Tibial artery (tissue), 4 donors: ENCODE measurements at regions not wholly inside any gene's neighbourhood (a gene's known extent, or its start where the extent isn't known, plus 50 kb on each side); places are given as distances from the start of the nearest gene placed in this dataset.

Experiments used
- DNase-seq, 2 donors: peaks; one replicate each; pipeline ENCODE4 v3.0.0-alpha.2; 2019
- H3K27ac ChIP-seq, 2 donors: fragments of 200-600 bp; sonication (generic) in 1 of 2; 1 replicate in 1 of 2; 2 replicates in 1 of 2; pipeline ENCODE4 v1.5.1; 2018 to 2019; ENCODE audit warnings: mild to moderate bottlenecking in 1 of 2
- H3K27me3 ChIP-seq, 2 donors: fragments of 200-600 bp; sonication (generic) in 1 of 2; one replicate each; pipeline versions ENCODE4 v1.5.1 to v1.6.0; 2016 to 2019
- H3K36me3 ChIP-seq, 3 donors: fragments of 200-600 bp; sonication (generic) in 2 of 3; one replicate each; pipeline ENCODE4 v1.5.1; 2016 to 2019; ENCODE audit warnings: mild to moderate bottlenecking in 2 of 3
- H3K4me1 ChIP-seq, 4 donors: fragments of 200-600 bp; sonication (generic) in 2 of 4; 1 replicate in 3 of 4; 2 replicates in 1 of 4; pipeline ENCODE4 v1.5.1; 2016 to 2019
- H3K4me3 ChIP-seq, 2 donors: fragments of 200-600 bp; sonication (generic) in 1 of 2; 1 replicate in 1 of 2; 2 replicates in 1 of 2; pipeline ENCODE4 v1.5.1; 2018 to 2019; ENCODE audit warnings: mild to moderate bottlenecking in 2 of 2
- H3K9me3 ChIP-seq, 3 donors: fragments of 200-600 bp; sonication (generic) in 1 of 3; one replicate each; pipeline ENCODE4 v1.5.1; 2016 to 2019
- CTCF ChIP-seq, 2 experiments: fragments of 200-600 bp in 1 of 2; fragments of 450-650 bp in 1 of 2; IDR thresholded peaks; one replicate each; pipeline ENCODE4 v1.5.1; 2017 to 2019; ENCODE audit warnings: antibody characterized with exemption in 2 of 2, mild to moderate bottlenecking in 1 of 2, moderate library complexity in 1 of 2
- intact Hi-C: fragments of 100-400 bp; cut with DNase I; formaldehyde crosslinking; loops from one replicate; pipeline ENCODE4 v1.15.0; 2023; ENCODE audit warnings: low total_unique reads

GRCh38 chr13:61466280-61466679, 50.6 kb upstream of the PCDH20 start:
- no peaks in the 10 kb centered on the region for H3K9me3 ChIP-seq
- DNase-seq, result no peak
- no peak overlapping the region for H3K4me3 ChIP-seq
- no peaks in the 10 kb centered on the region for H3K4me1 ChIP-seq
- H3K36me3 ChIP-seq, result no peaks in the 10 kb centered on the region
- H3K27ac ChIP-seq, result no peak overlapping the region
- no peak for TF ChIP-seq CTCF (IDR thresholded peaks at IDR 0.05)
- intact Hi-C loops, result no loop called here
- H3K27me3 ChIP-seq, result no peaks in the 10 kb centered on the region
